ENCODE measurements at regions not wholly inside any gene's neighbourhood (a gene's known extent, or its start where the extent isn't known, plus 50 kb on each side); places are given as distances from the start of the nearest gene placed in this dataset.
"Not testable (repeated sequence)": the region's sequence is repeated elsewhere in the genome, so short reads cannot be mapped to it uniquely, and the experiment has no call there.

- DNase-seq (ENCODE audit: low read depth, low spot score) = no peak
- H3K4me3 ChIP-seq (ENCODE audit: low read length) = no peak overlapping the region
Observed at GRCh38 chr7:118969370-118969769, 744.9 kb downstream of the ANKRD7 start.

GRCh38 chr7:118971706-118972105, 747.2 kb downstream of the ANKRD7 start:
- DNase-seq (ENCODE audit: low read depth, low spot score) = no peak

GRCh38 chr7:118974836-118975235, 750.3 kb downstream of the ANKRD7 start:
- no peak overlapping the region for H3K4me3 ChIP-seq (ENCODE audit: low read length)
- no peak for DNase-seq (ENCODE audit: low read depth, low spot score)

More at GRCh38 chr7:118971706-118972105, 747.2 kb downstream of the ANKRD7 start:
- H3K4me3 ChIP-seq (ENCODE audit: low read length) = no peak overlapping the region

GRCh38 chr7:118995350-118995749, 770.8 kb downstream of the ANKRD7 start:
- DNase-seq (ENCODE audit: low read depth, low spot score) = no peak
- H3K4me3 ChIP-seq (ENCODE audit: low read length) = no peak overlapping the region

- H3K4me3 ChIP-seq (ENCODE audit: low read length) = no peak overlapping the region
- DNase-seq (ENCODE audit: low read depth, low spot score) = no peak
Observed at GRCh38 chr7:119007236-119007635, 782.7 kb downstream of the ANKRD7 start.

GRCh38 chr7:119010635-119011034, 786.1 kb downstream of the ANKRD7 start:
- H3K4me3 ChIP-seq (ENCODE audit: low read length) = no peak overlapping the region
- no peak for DNase-seq (ENCODE audit: low read depth, low spot score)

- no peak for DNase-seq (ENCODE audit: low read depth, low spot score)
- no peak overlapping the region for H3K4me3 ChIP-seq (ENCODE audit: low read length)
Observed at GRCh38 chr7:119026391-119026790, 801.9 kb downstream of the ANKRD7 start.

- H3K4me3 ChIP-seq (ENCODE audit: low read length) = no peak overlapping the region
- no peak for DNase-seq (ENCODE audit: low read depth, low spot score)
Observed at GRCh38 chr7:119028736-119029135, 804.2 kb downstream of the ANKRD7 start.

- H3K4me3 ChIP-seq (ENCODE audit: low read length); DNase-seq (ENCODE audit: low read depth, low spot score): not testable (repeated sequence)
Observed at GRCh38 chr7:119032136-119032535, 807.6 kb downstream of the ANKRD7 start.

- H3K4me3 ChIP-seq (ENCODE audit: low read length) = no peak overlapping the region
- DNase-seq (ENCODE audit: low read depth, low spot score) = no peak
Observed at GRCh38 chr7:119033641-119034040, 809.1 kb downstream of the ANKRD7 start.

GRCh38 chr7:119037941-119038340, 813.4 kb downstream of the ANKRD7 start:
- DNase-seq (ENCODE audit: low read depth, low spot score) = no peak
- no peak overlapping the region for H3K4me3 ChIP-seq (ENCODE audit: low read length)

GRCh38 chr7:119046068-119046467, 821.6 kb downstream of the ANKRD7 start:
- H3K4me3 ChIP-seq (ENCODE audit: low read length) = no peak overlapping the region

GRCh38 chr7:119065966-119066365, 841.5 kb downstream of the ANKRD7 start:
- DNase-seq (ENCODE audit: low read depth, low spot score) = no peak

More at GRCh38 chr7:119046068-119046467, 821.6 kb downstream of the ANKRD7 start:
- no peak for DNase-seq (ENCODE audit: low read depth, low spot score)

GRCh38 chr7:119086026-119086425, 861.5 kb downstream of the ANKRD7 start:
- H3K4me3 ChIP-seq (ENCODE audit: low read length) = no peak overlapping the region
- no peak for DNase-seq (ENCODE audit: low read depth, low spot score)

More at GRCh38 chr7:119065966-119066365, 841.5 kb downstream of the ANKRD7 start:
- no peak overlapping the region for H3K4me3 ChIP-seq (ENCODE audit: low read length)

- H3K4me3 ChIP-seq (ENCODE audit: low read length) = no peak overlapping the region
- no peak for DNase-seq (ENCODE audit: low read depth, low spot score)
Observed at GRCh38 chr7:119090851-119091250, 866.3 kb downstream of the ANKRD7 start.

- no peak overlapping the region for H3K4me3 ChIP-seq (ENCODE audit: low read length)
- no peak for DNase-seq (ENCODE audit: low read depth, low spot score)
Observed at GRCh38 chr7:119096683-119097082, 872.2 kb downstream of the ANKRD7 start.

GRCh38 chr7:119100611-119101258, 876.2 kb downstream of the ANKRD7 start:
- H3K4me3 ChIP-seq (ENCODE audit: low read length); DNase-seq (ENCODE audit: low read depth, low spot score): not testable (repeated sequence)

- DNase-seq (ENCODE audit: low read depth, low spot score) = no peak
- H3K4me3 ChIP-seq (ENCODE audit: low read length) = no peak overlapping the region
Observed at GRCh38 chr7:119102291-119102690, 877.8 kb downstream of the ANKRD7 start.

- H3K4me3 ChIP-seq (ENCODE audit: low read length) = no peak overlapping the region
- no peak for DNase-seq (ENCODE audit: low read depth, low spot score)
Observed at GRCh38 chr7:119105381-119105780, 880.9 kb downstream of the ANKRD7 start.

GRCh38 chr7:119123326-119123725, 898.8 kb downstream of the ANKRD7 start:
- no peak overlapping the region for H3K4me3 ChIP-seq (ENCODE audit: low read length)
- no peak for DNase-seq (ENCODE audit: low read depth, low spot score)

- no peak overlapping the region for H3K4me3 ChIP-seq (ENCODE audit: low read length)
- no peak for DNase-seq (ENCODE audit: low read depth, low spot score)
Observed at GRCh38 chr7:119127706-119128105, 903.2 kb downstream of the ANKRD7 start.
